Endodermal cell (in vitro differentiated cells): ENCODE measurements at regions not wholly inside any gene's neighbourhood (a gene's known extent, or its start where the extent isn't known, plus 50 kb on each side); places are given as distances from the start of the nearest gene placed in this dataset.

Experiments
- DNase-seq: peaks from one replicate; pipeline ENCODE4 v3.0.0-alpha.2; 2017
- H3K27ac ChIP-seq: 2 replicates; pipeline ENCODE4 v1.5.1; 2013; ENCODE audit warnings: mild to moderate bottlenecking, low read depth, low read length, moderate library complexity
- H3K27me3 ChIP-seq: 2 replicates; pipeline ENCODE4 v1.6.1; 2013; ENCODE audit warnings: mild to moderate bottlenecking, low read length, moderate library complexity; ENCODE audit not compliant: insufficient read depth, control insufficient read depth, poor library complexity, severe bottlenecking
- H3K36me3 ChIP-seq: 2 replicates; pipeline ENCODE4 v1.7.0; 2013; ENCODE audit warnings: mild to moderate bottlenecking, low read length, moderate library complexity; ENCODE audit not compliant: control insufficient read depth, insufficient read depth
- H3K4me1 ChIP-seq: one replicate; pipeline ENCODE4 v1.7.0; 2013; ENCODE audit warnings: low read length; ENCODE audit not compliant: control insufficient read depth, insufficient read depth
- H3K4me3 ChIP-seq: 2 replicates; pipeline ENCODE4 v1.5.1; 2013; ENCODE audit warnings: mild to moderate bottlenecking, low read length, moderate library complexity
- H3K9ac ChIP-seq: 2 replicates; pipeline ENCODE4 v1.6.1; 2013; ENCODE audit warnings: mild to moderate bottlenecking, low read length, moderate library complexity; ENCODE audit not compliant: poor library complexity, severe bottlenecking; ENCODE audit errors: extremely low read depth
- H3K9me3 ChIP-seq: 2 replicates; pipeline ENCODE4 v1.6.1; 2013; ENCODE audit warnings: mild to moderate bottlenecking, low read length, moderate library complexity; ENCODE audit not compliant: control insufficient read depth
- H3K27ac Mint-ChIP-seq: 2 replicates; pipeline ENCODE4 v1.8.0; 2020; ENCODE audit warnings: mixed read lengths
- H3K27me3 Mint-ChIP-seq: 2 replicates; pipeline ENCODE4 v1.8.0; 2021; ENCODE audit warnings: mild to moderate bottlenecking, mixed read lengths; ENCODE audit not compliant: insufficient read depth
- H3K36me3 Mint-ChIP-seq: 2 replicates; pipeline ENCODE4 v1.8.0; 2020; ENCODE audit warnings: low read depth, mixed read lengths
- H3K4me1 Mint-ChIP-seq: 2 replicates; pipeline ENCODE4 v1.8.0; 2020; ENCODE audit warnings: mixed read lengths
- H3K4me3 Mint-ChIP-seq: 2 replicates; pipeline ENCODE4 v1.8.0; 2020; ENCODE audit warnings: mild to moderate bottlenecking, moderate library complexity, mixed read lengths
- H3K9me3 Mint-ChIP-seq: 2 replicates; pipeline ENCODE4 v1.8.0; 2020; ENCODE audit warnings: mild to moderate bottlenecking, mixed read lengths
- WGBS, 2 experiments: methylation state at CpG; one replicate each; pipeline versions ENCODE4 v1.1.5 to v1.1.7; 2013; ENCODE audit warnings: missing lambda C conversion rate in 2 of 2, mixed read lengths in 1 of 2; ENCODE audit not compliant: insufficient coverage in 1 of 2, insufficient read length in 1 of 2; 5-methylcytosine and 5-hydroxymethylcytosine counted together
- TF ChIP-seq, protein P1 (sequence below): fragments of 200-600 bp; sonication (generic); conservative IDR thresholded peaks from 2 replicates; pipeline ENCODE4 v1.5.0; 2021; ENCODE audit warnings: antibody characterized with exemption, mild to moderate bottlenecking

DNA sequence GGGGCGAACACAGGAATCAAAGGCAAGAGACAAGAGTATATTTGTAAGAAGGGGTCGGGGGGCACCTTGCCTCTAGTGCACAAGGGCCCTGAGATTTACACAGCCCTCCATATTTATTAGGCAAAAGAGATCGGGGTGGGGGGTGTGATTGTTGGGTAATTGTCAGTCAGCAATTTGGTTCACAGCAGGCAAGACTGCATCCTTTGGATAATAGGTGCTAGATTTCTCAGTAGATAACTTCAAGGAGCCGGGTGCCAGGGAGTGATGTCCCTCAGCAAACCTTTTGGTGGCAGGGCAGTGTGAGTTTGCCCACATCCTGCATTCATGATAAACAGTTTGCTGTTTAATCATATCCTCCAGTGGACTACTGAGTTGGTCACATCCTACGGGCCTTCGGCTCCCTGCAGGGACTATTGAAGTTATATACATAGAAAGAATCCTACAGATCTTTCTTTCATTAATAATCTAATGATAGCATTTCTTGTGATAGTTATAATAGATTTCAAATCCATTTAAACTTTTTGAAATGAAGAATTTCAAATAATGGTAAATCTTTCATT is 178.5 kb downstream of the GNAI1 start:
- H3K4me1 Mint-ChIP-seq = peaks cover 42% of the 10 kb centered on the region
- Histone ChIP-seq H3K27ac (no peak overlapping the region), H3K9ac (no peak overlapping the region), H3K9me3 (no peaks in the 10 kb centered on the region), H3K4me1 (peaks cover 22% of the 10 kb centered on the region), H3K36me3 (no peaks in the 10 kb centered on the region), H3K27me3 (no peaks in the 10 kb centered on the region), H3K4me3 (no peak overlapping the region)
- 75% methylated on average over 4 of the region's 6 CpGs; no CpG with 5 or more reads in 1 of the 2 experiments for WGBS, 2 experiments
- H3K27ac Mint-ChIP-seq = no peak overlapping the region
- TF ChIP-seq, protein P1, sequence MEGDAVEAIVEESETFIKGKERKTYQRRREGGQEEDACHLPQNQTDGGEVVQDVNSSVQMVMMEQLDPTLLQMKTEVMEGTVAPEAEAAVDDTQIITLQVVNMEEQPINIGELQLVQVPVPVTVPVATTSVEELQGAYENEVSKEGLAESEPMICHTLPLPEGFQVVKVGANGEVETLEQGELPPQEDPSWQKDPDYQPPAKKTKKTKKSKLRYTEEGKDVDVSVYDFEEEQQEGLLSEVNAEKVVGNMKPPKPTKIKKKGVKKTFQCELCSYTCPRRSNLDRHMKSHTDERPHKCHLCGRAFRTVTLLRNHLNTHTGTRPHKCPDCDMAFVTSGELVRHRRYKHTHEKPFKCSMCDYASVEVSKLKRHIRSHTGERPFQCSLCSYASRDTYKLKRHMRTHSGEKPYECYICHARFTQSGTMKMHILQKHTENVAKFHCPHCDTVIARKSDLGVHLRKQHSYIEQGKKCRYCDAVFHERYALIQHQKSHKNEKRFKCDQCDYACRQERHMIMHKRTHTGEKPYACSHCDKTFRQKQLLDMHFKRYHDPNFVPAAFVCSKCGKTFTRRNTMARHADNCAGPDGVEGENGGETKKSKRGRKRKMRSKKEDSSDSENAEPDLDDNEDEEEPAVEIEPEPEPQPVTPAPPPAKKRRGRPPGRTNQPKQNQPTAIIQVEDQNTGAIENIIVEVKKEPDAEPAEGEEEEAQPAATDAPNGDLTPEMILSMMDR = no peak
- no peaks in the 10 kb centered on the region for H3K27me3 Mint-ChIP-seq
- DNase-seq = no peak
- no peaks in the 10 kb centered on the region for H3K36me3 Mint-ChIP-seq
- H3K4me3 Mint-ChIP-seq = no peak overlapping the region
- no peaks in the 10 kb centered on the region for H3K9me3 Mint-ChIP-seq

GRCh38 chr7:80312139-80312661 is 177.6 kb downstream of the GNAI1 start:
- TF ChIP-seq, protein P1 = no peak
- Histone ChIP-seq H3K27ac (no peak overlapping the region), H3K36me3 (no peaks in the 10 kb centered on the region), H3K4me1 (peaks cover 16% of the 10 kb centered on the region), H3K27me3 (no peaks in the 10 kb centered on the region), H3K9ac (no peak overlapping the region), H3K9me3 (no peaks in the 10 kb centered on the region), H3K4me3 (no peak overlapping the region)
- WGBS, 2 experiments = 72 to 74% methylated on average over 4 to 5 of the region's 5 CpGs
- H3K4me1 Mint-ChIP-seq = peaks cover 32% of the 10 kb centered on the region
- no peak for DNase-seq
- H3K4me3 Mint-ChIP-seq = no peak overlapping the region
- no peaks in the 10 kb centered on the region for H3K27me3 Mint-ChIP-seq
- H3K27ac Mint-ChIP-seq = peak overlapping the region; percentile 79
- no peaks in the 10 kb centered on the region for H3K9me3 Mint-ChIP-seq
- no peaks in the 10 kb centered on the region for H3K36me3 Mint-ChIP-seq

- H3K4me3 ChIP-seq = no peak overlapping the region
- H3K27me3 ChIP-seq = no peaks in the 10 kb centered on the region
- H3K9me3 ChIP-seq = no peaks in the 10 kb centered on the region
- peaks cover 11% of the 10 kb centered on the region for H3K4me1 ChIP-seq
- no peaks in the 10 kb centered on the region for H3K36me3 Mint-ChIP-seq
- TF ChIP-seq, protein P1 = no peak
- H3K27ac Mint-ChIP-seq = no peak overlapping the region
- H3K36me3 ChIP-seq = no peaks in the 10 kb centered on the region
- DNase-seq = no peak
- H3K4me1 Mint-ChIP-seq = peaks cover 25% of the 10 kb centered on the region
- no peak overlapping the region for H3K9ac ChIP-seq
- no peak overlapping the region for H3K27ac ChIP-seq
- 100% methylated on average over 1 to 2 of the region's 2 CpGs for WGBS, 2 experiments
- no peak overlapping the region for H3K4me3 Mint-ChIP-seq
- no peaks in the 10 kb centered on the region for H3K27me3 Mint-ChIP-seq
- H3K9me3 Mint-ChIP-seq = no peaks in the 10 kb centered on the region
Observed at GRCh38 chr7:80311313-80311712, 176.7 kb downstream of the GNAI1 start.
